CD4-positive, alpha-beta T cell treated with Interleukin-21 for 1 hour (primary cell): ENCODE measurements at regions not wholly inside any gene's neighbourhood (a gene's known extent, or its start where the extent isn't known, plus 50 kb on each side); places are given as distances from the start of the nearest gene placed in this dataset.

Experiments used
- DNase-seq: peaks from one replicate; pipeline ENCODE4 v3.0.0-alpha.2; 2020

DNA sequence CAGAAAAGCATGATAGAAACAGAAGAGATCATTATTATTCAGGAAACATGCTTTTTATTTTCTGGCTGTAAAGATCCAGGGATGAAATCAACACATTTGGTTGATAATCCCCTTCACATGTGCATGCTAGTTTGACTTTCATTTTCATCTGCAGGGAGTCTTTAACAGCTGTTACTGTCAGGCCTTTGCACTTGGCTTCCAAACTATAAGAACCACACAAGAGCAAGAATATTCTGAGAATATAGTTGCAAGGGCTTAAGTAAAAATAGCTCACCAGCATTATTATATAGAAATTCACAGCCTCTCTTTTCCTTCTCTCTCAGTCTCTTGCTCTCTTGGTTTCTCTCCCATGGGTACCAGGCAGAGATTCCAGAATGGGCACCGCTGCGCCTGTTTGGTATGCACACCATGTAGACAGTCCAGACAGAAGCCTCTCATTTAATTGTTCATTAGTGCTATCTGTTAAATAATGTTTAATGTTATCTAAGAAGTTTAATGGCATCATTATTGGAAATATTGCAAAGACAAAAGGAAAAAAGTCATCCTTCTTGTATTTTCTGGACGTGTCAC is 622.3 kb upstream of the PLXNA2 start:
- DNase-seq = no peak

DNA sequence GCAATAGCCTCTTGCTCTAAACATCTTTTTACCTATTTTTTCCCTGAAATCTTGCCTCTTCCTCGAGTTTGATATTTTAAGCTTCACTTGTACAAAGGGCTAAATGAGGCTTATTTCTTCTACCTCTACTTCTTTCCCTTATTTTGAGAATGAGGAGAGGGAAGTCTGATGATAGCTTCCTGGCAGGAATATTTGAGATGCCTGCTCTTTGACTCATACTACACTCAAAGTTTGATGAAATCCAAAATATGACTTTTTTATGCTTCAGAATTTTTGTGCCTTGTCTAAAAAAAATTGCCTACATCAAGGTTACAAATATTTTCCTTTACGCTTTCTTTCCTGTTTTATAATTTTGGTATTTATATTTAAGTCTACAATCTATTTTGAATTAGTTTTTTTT is 624.4 kb upstream of the PLXNA2 start:
- DNase-seq = no peak

DNA sequence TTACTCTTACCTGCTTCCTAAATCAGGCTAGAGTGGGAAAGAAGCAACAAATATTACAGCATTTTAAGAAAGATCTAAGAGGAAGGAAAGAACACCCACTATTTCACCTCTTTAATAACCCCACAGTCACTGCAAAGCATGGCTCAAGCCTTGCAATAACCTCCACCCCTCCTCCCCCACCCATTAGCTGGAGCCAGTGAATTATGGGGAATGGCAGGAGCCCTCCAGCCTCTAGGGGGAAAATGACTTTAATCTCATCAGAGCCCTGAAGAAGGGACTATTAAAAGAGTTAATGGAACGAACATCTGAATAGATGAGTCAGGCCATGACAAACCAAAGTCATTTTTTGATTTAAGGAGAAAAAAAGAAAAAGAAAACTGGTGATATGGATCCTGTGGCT is 630.7 kb upstream of the PLXNA2 start:
- DNase-seq = no peak

DNA sequence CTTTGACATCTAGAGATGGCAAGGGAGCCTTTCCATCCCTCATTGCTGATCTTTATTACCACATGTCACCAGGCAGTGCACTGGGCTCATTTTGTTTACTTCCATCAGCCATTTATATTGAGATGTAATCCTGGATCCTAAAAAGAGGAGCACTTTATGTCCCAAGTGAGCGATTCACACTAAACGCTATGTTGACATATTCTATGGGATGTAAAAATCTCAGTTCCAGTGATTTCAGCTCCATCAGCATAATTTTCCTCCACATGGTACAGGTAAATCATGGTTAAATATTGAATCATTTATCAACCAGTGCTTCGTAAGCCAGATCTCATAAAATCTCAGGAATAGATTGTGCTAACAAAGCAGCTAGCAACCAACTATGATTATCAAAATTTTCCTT is 634.8 kb upstream of the PLXNA2 start:
- no peak for DNase-seq

DNA sequence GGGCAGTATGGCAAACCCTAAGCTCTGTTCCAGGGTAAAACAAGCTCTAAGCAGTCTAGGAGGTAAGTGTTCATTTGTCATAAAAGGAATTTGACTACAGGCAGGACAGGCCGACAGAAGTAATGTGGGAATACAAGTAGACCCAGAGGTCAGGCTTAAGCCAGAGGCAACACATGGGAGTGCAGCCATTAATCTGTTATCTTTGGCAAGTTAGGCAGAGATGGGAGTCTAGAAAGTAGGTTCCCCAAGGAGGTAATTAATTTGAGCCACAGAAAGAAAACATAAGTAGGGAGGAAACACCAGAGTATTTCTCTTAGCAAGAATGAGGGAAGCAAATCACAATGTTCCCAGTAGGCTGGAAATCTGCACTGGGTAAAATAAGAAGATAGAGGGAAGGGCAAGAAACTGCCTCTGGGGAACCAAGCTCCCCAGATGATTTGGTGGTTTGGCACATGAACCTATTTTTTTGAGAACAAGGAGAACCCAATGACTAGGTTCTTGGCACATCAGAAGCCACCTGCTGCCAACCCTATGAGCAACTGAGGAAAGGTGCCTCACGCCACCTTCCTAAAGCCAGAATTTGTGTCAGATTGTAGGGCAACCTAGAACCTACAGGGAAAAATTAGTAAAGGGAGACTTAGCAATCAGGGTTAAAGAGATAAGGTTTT is 636.4 kb upstream of the PLXNA2 start:
- DNase-seq = no peak

DNA sequence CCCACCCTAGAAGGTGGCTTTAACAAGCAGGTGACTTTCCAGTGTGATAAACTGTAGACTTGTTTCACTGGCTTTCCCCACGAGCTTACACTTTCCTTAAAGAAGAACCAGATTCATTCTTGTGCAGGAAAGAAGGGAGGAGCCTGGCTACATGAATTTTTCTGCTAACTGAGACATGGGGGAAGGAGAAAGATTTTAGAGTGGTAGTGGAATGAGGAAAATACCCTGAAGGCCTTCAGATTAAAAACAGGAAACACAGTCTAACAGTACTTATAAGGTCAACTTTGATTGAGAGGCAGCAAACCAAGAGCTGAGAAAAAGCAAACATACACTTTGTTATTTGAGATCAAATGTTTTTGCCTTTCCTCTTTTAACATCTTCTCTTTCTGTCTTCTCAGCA is 640.9 kb upstream of the PLXNA2 start:
- DNase-seq = no peak

DNA sequence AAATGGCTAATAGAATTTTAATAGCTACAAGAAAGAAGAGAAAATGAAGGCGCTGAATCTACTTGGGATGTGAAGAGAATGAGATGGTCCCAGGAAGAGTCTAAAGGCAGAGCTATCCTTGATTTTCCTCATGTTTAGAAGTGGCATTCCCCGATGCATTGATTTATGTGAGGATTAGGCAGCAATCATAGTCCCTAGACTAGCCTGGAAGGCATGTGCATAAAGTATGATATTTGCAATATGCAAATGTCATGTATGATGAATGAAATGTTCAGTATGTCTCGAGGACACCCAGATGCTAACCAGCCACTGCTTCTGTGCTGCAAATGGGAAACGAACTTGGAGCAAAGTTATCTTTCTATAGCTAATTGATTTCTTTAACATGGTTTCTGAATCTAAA is 641.5 kb upstream of the PLXNA2 start:
- DNase-seq = no peak

DNA sequence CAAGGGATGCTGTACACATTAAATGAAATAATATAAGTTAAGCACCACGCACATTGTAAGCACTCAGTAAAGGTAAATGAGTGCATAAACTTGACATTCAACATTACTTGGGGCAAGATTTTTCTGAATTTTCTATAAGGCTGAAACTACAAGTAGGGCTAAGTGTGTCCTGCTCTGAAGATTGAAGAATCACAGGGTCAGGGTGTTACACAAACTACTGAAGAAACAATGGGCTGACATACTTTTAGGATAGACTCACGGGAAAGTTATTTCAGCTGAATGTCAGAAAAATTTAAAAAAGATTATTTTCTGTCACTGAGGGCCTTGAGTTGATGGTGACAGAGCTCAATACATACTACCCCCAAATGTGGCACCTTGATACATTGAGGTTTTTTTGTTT is 644.2 kb upstream of the PLXNA2 start:
- DNase-seq = no peak

DNA sequence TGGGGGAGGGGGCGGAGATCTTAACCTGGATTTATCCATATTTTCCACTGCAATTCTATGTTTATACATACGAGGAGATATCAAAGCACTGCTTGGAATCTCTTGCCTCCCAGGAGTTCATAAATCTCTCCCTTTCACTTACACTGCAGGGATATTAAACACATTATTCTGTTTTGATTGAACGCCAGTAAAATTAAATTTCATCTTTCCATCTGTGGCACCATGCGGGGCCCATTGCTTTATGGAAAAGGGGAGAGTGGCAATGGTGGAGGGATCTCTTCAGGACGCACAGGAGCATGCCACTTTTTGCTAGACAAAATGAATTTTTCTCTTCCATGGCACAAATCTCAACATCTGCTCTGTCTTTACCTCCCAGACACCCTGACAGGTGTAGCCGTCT is 648.0 kb upstream of the PLXNA2 start:
- no peak for DNase-seq

DNA sequence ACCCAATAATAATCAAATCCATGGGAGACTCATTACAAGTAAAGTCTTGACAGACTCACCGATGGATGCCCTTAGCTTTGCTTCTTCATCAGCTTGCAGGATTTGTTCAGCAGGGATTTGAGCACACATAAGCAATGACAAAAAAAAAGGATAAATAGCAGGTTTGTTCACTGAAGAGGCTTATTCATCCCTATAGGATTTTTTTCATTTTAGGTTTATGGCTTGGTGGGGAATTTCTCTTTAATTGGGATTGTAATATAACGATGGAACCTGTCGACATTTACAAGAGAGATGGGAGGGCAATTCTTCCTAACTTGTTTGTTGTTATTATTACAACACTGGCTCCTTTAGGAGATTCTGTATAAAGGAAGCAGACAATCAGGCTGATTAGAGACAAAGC is 649.1 kb upstream of the PLXNA2 start:
- no peak for DNase-seq

DNA sequence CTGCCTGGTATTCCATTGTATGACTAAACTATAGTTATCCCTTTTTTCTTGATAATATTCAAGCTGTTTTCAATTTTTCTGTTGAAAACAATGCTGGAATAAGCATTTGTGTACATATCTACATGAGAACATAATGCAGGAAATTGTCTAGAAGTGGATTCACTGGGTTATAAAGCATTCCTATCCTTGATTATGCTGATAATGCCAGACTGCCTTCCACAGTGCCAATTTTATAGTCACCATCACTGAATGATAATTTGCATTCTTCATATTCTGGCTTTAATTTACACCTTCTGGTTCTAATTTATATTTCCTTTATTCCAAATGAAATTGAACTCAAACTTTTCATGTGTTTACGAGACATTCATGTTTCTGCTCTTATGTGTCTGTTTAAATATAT is 651.0 kb upstream of the PLXNA2 start:
- no peak for DNase-seq

DNA sequence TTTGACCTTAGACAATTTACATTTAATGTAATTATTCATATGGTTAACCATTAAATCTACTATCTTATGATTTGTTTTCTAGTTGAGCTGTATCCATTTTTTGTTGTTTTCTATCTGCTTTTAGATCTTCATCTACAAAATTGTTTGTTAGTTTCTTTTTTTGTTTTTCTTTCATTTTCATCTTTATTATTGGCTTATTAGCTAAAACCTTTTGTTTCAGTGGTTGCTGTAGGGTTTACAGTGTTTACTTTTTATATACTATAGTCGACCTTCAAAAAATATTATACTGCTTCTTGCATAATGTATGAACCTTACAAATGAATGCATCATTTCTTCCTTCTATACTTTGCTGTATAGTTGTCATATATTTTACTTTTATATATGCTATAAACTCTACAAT is 651.6 kb upstream of the PLXNA2 start:
- no peak for DNase-seq

DNA sequence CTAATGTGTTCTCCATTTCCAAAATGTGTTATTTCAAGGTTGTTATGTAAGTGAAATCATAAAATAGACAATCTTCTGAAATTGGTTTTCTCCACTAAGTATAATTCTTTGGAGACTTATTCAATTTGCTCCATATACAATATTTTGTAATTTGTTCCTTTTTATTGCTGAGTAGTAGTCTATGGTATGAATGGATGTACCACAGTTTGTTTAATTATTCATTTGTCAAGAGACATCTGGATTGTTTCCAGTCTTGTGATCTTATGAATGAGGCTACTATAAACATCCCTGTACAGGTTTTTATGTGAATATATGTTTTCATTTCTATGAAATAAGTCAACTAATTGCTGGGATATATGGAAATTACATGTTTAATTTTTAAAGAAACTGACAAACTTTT is 652.6 kb upstream of the PLXNA2 start:
- no peak for DNase-seq

DNA sequence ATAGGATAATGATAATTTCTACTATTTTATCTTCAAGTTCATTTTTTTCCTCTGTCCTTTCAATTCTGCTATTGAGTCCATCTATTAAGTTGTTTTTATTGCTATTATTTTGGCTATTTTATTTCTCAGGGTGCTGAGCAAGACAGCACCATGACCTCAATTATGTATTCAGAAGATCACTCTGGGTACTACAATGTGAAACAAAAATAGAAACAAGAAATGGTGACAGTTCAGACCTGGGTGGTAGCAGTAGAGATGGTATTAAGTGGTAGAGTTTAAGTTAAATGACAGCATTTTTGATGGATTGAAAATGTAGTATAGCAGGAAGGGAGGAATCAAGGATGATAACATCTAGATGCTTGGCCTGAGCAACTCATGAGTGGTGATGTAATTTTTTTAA is 655.3 kb upstream of the PLXNA2 start:
- no peak for DNase-seq

DNA sequence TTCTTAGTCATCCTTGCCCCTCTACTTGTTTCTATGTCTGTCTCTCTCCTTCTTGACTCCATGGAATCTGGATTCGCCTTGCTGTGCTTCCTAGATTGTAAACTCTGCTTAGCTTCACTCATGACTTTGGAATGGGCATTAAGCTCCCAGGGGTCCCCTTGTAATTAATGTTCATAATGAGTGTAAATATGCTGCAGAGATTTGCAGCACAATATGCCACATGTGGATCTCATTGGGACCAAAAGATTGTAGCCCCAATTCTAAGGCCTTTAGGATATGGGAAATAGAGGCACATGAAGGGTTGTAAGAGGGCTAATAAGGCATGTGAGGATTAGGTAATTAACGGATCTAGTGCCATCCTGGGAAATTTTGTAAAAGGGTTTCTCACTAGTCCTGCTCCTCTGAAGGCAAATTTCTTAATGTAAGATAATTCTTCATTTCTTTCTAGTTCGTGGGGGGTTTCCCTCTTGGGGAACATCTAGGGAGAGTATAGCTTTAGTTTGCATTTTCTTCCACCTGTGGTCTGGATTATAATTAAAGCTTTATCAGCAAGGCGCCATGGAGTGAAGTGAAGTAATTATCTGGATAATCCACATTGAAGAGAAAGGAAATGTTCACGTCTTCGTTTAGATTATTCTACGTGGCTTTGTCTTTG is 659.2 kb upstream of the PLXNA2 start:
- DNase-seq = no peak

DNA sequence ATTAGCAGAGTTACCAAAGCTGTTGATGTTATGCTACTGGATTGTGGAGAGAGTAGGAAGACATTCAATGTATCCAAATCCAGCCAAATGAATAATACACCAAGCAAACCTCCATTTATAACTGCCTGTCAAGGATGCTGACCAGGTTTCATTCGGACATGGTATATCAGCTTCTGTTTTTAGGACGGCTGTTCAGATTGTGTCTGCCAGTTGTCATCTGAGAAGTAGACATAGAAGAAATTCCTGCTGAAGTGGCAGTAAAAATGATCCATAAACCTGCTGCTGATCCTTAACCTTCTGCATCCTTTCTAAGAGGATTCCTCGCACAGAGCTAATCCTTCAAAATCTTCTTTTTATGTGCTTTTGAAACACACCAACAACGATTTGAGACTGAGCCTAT is 663.6 kb upstream of the PLXNA2 start:
- DNase-seq = no peak

DNA sequence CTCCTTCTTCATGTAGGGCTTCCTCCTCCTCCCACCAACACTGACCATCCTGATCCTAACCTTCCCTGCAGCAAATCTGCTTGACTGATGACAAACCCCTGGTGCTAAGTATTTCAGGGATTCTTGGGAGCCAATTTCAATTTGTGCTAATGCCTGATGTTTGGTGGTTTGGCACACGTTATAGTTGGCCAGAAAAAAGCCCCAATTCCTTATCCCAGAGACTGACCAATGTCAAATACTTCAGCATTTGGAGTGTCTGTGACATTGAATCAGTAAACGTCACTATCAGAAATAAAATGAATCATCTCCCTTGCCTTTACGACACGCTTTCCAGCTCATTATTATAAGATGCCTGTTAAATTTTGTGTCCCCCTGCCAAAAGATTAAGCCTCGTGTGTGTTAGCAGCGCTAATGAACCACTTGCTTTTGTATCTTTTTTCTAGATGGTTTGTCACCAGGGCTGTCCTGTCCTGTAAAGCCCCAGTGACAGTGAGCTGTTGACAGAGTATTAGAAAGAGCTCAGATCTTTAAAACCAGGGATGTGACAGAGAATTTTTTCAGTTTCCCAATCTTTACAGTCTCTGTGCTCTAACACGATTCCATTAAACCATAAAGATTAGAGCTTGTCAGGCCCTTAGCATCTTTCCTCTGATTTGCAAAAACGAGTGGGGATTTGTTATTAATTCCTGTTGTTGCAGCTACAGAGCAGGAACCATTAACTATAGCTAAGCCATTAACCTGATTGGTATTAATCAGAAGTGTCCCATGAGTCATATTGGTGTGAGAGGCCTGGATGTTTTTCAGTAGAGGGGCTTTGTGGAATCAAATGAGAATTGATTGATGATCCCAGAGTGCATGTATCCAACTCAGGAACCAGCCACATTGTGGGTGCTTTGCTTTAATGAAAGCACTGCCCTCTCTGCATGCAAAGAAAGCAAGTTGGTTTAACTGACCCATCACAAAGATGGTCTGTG is 665.1 kb upstream of the PLXNA2 start:
- DNase-seq = no peak

DNA sequence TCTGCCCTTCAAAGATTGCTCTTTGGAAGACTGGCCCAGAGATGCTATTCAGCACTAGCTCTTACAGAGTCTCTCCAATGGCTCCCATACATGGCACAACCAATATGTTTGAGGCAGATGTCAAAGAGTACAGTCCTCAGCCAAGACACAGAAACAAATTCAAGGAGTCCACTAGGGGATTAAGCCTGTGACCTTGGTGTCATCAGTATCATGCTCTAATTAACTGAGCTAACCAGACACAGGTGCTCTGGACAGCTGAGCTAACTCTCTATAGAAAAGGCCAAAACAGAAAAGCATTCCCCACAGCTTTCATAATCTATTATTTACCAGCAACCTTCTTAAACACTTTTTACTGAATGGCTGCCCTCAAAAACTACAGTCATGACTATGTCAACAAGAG is 666.0 kb upstream of the PLXNA2 start:
- no peak for DNase-seq

DNA sequence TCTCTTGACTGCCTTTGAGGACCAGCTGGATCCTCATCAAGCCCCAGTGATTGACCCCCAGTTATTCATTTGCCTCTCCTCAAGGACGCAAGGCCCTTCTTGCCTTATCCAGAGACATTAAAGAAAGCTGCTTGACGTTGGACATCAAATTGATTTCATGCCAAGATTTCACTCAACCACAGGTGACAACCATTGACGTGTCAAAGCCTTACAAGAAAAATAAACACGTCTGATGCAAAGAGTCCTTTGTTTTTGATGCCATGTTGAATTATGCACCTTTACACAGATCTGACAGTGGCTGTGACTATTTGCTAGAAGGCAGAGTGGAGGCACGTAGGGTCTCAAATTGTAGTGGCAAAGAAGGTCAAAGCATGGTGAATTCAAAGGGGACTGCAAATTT is 666.2 kb upstream of the CAMK1G start:
- no peak for DNase-seq

DNA sequence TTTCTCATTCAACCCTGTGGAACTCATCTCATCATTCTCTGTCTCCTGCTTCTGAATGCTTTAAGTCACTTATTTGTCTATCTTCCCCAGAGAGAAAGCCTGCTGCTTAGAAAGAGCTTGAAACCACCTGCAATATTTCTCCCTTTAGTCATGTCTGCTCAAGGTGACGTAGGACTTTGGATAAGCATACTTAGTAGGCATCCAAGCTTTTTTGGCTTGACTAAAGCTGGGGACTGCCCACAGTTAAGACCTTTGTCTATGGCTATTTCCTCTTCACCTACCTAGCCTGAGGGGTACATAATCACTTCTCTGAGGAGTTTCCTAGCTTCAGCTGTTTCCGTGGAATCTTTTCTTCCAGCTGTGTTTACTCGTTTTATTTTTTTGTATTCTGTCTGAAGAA is 665.8 kb upstream of the CAMK1G start:
- DNase-seq = no peak

DNA sequence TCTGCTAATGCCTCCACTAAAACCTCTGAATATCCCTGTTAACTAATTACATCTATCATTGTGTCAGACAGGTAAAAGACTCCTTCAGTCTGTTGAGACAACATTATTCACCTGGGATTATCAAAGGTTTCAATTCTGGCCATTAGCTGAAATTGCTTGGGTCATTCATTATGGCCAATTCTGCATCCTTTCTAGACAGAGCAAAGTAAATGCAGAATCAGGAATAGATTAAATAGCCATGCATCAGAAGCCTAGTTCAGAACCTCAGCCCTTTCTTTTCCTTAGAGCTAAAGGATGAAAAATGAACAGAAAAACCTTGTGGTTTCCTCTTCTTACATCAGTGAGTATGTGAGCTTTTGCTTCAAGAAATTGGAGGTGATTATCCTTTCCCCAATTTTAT is 665.4 kb upstream of the CAMK1G start:
- no peak for DNase-seq

DNA sequence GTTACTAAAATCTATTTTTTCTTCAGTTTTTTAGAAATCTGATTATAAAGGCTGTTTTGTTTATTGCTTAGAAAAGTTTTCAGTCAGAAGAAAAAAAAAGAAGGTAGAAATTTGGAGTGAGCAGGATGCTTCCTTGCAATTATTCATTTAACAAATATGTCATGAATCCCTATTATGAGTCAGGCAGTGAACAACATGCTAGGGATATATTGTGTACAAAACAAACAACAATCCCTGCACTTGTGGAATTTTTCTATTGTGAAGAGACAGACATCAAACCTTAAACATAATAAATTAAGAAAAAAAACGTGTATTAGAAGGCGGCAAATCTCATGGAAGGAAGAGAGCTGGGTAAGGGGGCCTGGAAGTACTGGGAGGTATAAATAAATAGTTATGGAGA is 664.1 kb upstream of the CAMK1G start:
- DNase-seq = no peak

DNA sequence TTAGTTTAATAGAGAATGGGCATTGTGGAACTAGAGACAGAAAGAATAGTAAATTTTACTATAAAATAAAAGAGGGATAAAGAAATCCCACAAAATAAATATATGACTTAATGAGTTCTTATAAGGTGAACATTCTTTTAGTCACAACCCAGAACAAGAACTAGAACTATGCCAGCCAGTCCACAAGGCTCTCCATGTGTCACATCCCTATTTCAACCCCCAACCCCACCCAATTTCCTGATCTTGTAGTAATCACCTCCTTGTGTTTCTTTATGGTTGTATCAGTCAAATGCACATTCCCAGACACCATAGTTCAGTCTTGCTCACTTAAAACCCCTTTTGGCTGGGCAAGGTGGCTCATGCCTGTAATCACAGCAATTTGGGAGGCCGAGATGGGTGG is 662.3 kb upstream of the CAMK1G start:
- DNase-seq = no peak

DNA sequence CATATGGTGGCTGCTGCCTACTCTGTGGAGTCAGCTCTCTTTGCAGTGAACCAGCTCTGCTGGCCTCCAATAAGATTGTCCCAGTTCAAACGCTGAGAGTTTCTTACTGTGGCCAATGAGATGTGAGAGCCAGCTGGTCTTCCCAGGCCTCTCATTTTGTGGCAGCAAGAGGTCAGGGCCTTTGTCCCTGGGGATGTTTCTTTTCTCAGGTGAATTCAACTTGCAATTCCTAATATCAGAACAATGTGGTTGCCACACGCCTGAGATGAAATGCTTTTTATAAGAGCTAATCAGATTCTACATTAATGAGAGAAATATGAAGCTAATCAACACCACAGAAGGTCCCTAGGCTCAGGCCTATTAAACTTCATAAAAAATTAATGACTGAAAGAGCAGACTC is 660.1 kb upstream of the CAMK1G start:
- DNase-seq = no peak
